Loucy (cell line): ENCODE measurements at regions not wholly inside any gene's neighbourhood (a gene's known extent, or its start where the extent isn't known, plus 50 kb on each side); places are given as distances from the start of the nearest gene placed in this dataset.

Source experiments
- H2AFZ ChIP-seq: fragments of 200-600 bp; sonication (generic); 2 replicates; pipeline ENCODE4 v1.6.0; 2016; ENCODE audit warnings: antibody characterized with exemption, mild to moderate bottlenecking, low read length, moderate library complexity
- H3F3A ChIP-seq: fragments of 200-600 bp; 2 replicates; pipeline ENCODE4 v1.6.0; 2016; ENCODE audit warnings: antibody characterized with exemption, low read depth, mild to moderate bottlenecking
- H3K27me3 ChIP-seq: fragments of 200-600 bp; sonication (generic); 2 replicates; pipeline ENCODE4 v1.6.1; 2014; ENCODE audit warnings: low read length, mild to moderate bottlenecking; ENCODE audit not compliant: insufficient read depth, poor library complexity, severe bottlenecking
- H3K36me3 ChIP-seq: fragments of 200-600 bp; sonication (generic); 2 replicates; pipeline ENCODE4 v1.6.1; 2016; ENCODE audit warnings: low read length; ENCODE audit not compliant: insufficient read depth
- H3K4me1 ChIP-seq: fragments of 200-600 bp; sonication (generic); 2 replicates; pipeline ENCODE4 v1.5.1; 2014; ENCODE audit warnings: low read length, mild to moderate bottlenecking; ENCODE audit not compliant: insufficient read depth, poor library complexity, severe bottlenecking
- H3K4me2 ChIP-seq: fragments of 200-600 bp; sonication (generic); 2 replicates; pipeline ENCODE4 v1.6.0; 2014; ENCODE audit warnings: antibody characterized with exemption, low read length, low read depth, mild to moderate bottlenecking; ENCODE audit not compliant: poor library complexity, severe bottlenecking
- H3K4me3 ChIP-seq: fragments of 200-600 bp; sonication (generic); 2 replicates; pipeline ENCODE4 v1.5.1; 2014; ENCODE audit warnings: low read length, mild to moderate bottlenecking, mixed read lengths; ENCODE audit not compliant: poor library complexity, severe bottlenecking
- H3K79me2 ChIP-seq: fragments of 200-600 bp; sonication (generic); 2 replicates; pipeline ENCODE4 v1.6.1; 2014; ENCODE audit warnings: low read length; ENCODE audit not compliant: insufficient read depth
- H3K9ac ChIP-seq: fragments of 200-600 bp; sonication (generic); 2 replicates; pipeline ENCODE4 v1.6.0; 2014; ENCODE audit warnings: mild to moderate bottlenecking, low read depth, low read length, moderate library complexity; ENCODE audit not compliant: poor library complexity, severe bottlenecking
- H3K9me2 ChIP-seq: fragments of 200-600 bp; sonication (generic); replicated peaks from 2 replicates; pipeline ENCODE4 v1.6.1; 2016; ENCODE audit warnings: low read depth, low read length, mixed read lengths
- H3K9me3 ChIP-seq: fragments of 200-600 bp; sonication (generic); 2 replicates; pipeline ENCODE4 v1.6.1; 2014; ENCODE audit warnings: mild to moderate bottlenecking, antibody characterized with exemption, low read length, low read depth; ENCODE audit not compliant: insufficient read depth
- H4K20me1 ChIP-seq: fragments of 200-600 bp; sonication (generic); 2 replicates; pipeline ENCODE4 v1.6.0; 2014; ENCODE audit warnings: antibody characterized with exemption, low read length, mild to moderate bottlenecking; ENCODE audit not compliant: insufficient read depth, poor library complexity, severe bottlenecking
- EZH2phosphoT487 ChIP-seq: fragments of 200-600 bp; IDR thresholded peaks from 2 replicates; pipeline ENCODE4 v1.6.1; 2018; ENCODE audit warnings: antibody characterized with exemption, mild to moderate bottlenecking, moderate library complexity, borderline replicate concordance
- TF ChIP-seq, protein P1 (sequence below): fragments of 200-600 bp; sonication (generic); conservative IDR thresholded peaks from 2 replicates; pipeline ENCODE4 v1.5.1; 2014; ENCODE audit warnings: mild to moderate bottlenecking, antibody characterized with exemption, low read length

DNA sequence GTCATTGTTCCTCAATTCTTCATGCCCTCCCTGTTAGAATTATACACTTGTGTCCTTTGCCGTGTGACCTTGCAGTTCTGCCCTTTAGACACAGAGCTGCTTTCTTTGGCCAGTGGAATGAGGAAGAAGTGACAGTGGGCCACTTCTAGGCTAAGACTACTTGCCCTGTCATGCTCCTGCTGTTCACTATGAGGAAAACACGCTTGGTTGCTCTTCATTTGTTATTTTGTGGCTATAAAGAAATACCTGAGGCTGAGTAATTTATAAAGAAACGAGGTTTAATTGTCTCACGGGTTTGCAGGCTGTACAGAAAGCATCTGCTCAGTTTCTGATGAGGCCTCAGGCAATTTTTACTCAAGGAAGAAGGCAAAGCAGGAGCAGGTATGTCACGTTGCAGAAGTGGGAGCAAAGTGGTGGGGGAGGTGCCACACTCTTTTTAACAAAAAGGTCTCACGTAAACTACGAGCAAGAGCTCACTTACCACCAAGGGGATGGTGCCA lies 279.1 kb upstream of the DMAC1 start:
- no peaks in the 10 kb centered on the region for H3K36me3 ChIP-seq
- no peak overlapping the region for H3K4me2 ChIP-seq
- H3F3A ChIP-seq, result no peaks in the 10 kb centered on the region
- no peak overlapping the region for H2AFZ ChIP-seq
- TF ChIP-seq, protein P1, sequence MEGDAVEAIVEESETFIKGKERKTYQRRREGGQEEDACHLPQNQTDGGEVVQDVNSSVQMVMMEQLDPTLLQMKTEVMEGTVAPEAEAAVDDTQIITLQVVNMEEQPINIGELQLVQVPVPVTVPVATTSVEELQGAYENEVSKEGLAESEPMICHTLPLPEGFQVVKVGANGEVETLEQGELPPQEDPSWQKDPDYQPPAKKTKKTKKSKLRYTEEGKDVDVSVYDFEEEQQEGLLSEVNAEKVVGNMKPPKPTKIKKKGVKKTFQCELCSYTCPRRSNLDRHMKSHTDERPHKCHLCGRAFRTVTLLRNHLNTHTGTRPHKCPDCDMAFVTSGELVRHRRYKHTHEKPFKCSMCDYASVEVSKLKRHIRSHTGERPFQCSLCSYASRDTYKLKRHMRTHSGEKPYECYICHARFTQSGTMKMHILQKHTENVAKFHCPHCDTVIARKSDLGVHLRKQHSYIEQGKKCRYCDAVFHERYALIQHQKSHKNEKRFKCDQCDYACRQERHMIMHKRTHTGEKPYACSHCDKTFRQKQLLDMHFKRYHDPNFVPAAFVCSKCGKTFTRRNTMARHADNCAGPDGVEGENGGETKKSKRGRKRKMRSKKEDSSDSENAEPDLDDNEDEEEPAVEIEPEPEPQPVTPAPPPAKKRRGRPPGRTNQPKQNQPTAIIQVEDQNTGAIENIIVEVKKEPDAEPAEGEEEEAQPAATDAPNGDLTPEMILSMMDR, result no peak
- no peak for TF ChIP-seq EZH2phosphoT487
- H3K4me3 ChIP-seq, result no peak overlapping the region
- H3K27me3 ChIP-seq, result no peaks in the 10 kb centered on the region
- H3K4me1 ChIP-seq, result no peaks in the 10 kb centered on the region
- H3K9me3 ChIP-seq, result no peaks in the 10 kb centered on the region
- H4K20me1 ChIP-seq, result no peaks in the 10 kb centered on the region
- no peaks in the 10 kb centered on the region for H3K9me2 ChIP-seq
- H3K79me2 ChIP-seq, result no peaks in the 10 kb centered on the region
- H3K9ac ChIP-seq, result no peak overlapping the region

DNA sequence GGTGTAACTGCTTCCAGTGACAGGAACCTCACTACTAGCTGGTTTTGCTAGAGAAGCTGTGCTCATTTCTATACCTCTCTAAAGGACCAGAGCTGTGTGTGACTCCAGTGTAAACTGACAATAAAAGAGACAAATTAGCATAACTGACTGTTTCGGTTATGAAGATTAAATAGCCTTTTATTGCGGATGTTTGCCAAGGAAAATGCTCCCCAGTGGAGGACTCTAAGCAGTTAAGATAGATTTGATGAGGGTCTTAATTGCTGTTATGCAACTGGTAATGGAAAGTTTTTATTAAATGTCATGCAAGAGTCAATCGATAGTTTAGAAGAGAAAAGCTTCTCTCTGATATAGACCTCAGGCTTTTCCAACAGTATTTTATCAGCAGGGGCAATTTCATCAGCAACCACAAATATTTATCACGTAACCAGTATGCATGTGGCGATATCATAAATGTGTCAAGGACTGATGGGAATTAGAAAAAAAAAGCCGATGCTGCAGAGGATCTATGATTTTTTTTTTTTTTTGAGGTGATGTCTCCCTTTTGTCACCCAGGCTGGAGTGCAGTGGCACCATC lies 275.2 kb upstream of the DMAC1 start:
- Histone ChIP-seq H3K9me3 (no peaks in the 10 kb centered on the region), H3K4me2 (no peak overlapping the region), H3K27me3 (no peaks in the 10 kb centered on the region), H3K4me1 (no peaks in the 10 kb centered on the region), H3K79me2 (no peaks in the 10 kb centered on the region), H4K20me1 (no peaks in the 10 kb centered on the region), H3K4me3 (no peak overlapping the region), H3F3A (no peaks in the 10 kb centered on the region), H3K9me2 (no peaks in the 10 kb centered on the region), H3K9ac (no peak overlapping the region), H3K36me3 (no peaks in the 10 kb centered on the region), H2AFZ (peak overlapping the region; percentile 9; the same call in 1 of the 2 replicates)
- TF ChIP-seq, protein P1, result no peak
- no peak for TF ChIP-seq EZH2phosphoT487

DNA sequence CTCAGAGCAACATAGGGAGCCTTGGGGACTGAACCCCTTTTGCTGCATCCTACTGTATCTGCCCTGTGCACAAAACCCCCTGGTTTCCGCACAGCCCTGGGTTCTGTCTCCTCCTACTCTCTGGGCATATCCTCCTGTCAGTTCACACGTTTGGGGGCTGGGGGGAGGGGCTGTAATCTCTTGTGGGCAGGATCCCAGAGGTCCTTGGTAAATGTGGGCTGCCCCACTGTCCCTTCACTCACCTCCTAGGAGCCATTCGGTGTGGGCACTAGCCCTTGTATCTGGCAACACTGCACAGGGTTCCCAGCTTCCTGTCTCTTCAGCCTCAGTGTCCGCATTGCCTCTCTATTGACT lies 271.8 kb upstream of the DMAC1 start:
- H3K27me3 ChIP-seq, result no peaks in the 10 kb centered on the region
- H4K20me1 ChIP-seq, result no peaks in the 10 kb centered on the region
- TF ChIP-seq EZH2phosphoT487, result no peak
- TF ChIP-seq, protein P1, result no peak
- no peaks in the 10 kb centered on the region for H3F3A ChIP-seq
- no peak overlapping the region for H3K9ac ChIP-seq
- H3K9me3 ChIP-seq, result no peaks in the 10 kb centered on the region
- H3K79me2 ChIP-seq, result no peaks in the 10 kb centered on the region
- no peaks in the 10 kb centered on the region for H3K9me2 ChIP-seq
- H3K36me3 ChIP-seq, result no peaks in the 10 kb centered on the region
- 0 out of 2 replicates have a peak overlapping the region, but pooled peaks have one; percentile 24 for H2AFZ ChIP-seq
- no peaks in the 10 kb centered on the region for H3K4me1 ChIP-seq
- H3K4me3 ChIP-seq, result no peak overlapping the region
- no peak overlapping the region for H3K4me2 ChIP-seq
